Cardiac fibroblast (primary cell): ENCODE measurements at regions not wholly inside any gene's neighbourhood (a gene's known extent, or its start where the extent isn't known, plus 50 kb on each side); places are given as distances from the start of the nearest gene placed in this dataset.

Source experiments
- DNase-seq, 2 donors: peaks; one replicate each; pipeline versions ENCODE4 v3.0.0 to v3.0.0-alpha.2; 2010; ENCODE audit warnings: low read depth in 2 of 2
- H3K4me3 ChIP-seq, 2 donors: replicated peaks in 1 of 2; 1 replicate in 1 of 2; 2 replicates in 1 of 2; pipeline ENCODE4 v1.5.1; 2011; ENCODE audit warnings: low read depth in 2 of 2, low read length in 2 of 2, mild to moderate bottlenecking in 2 of 2, moderate library complexity in 1 of 2
- CTCF ChIP-seq: IDR thresholded peaks from one replicate; pipeline ENCODE4 v1.5.1; 2011; ENCODE audit warnings: low read depth, mild to moderate bottlenecking, low read length, inconsistent platforms

DNA sequence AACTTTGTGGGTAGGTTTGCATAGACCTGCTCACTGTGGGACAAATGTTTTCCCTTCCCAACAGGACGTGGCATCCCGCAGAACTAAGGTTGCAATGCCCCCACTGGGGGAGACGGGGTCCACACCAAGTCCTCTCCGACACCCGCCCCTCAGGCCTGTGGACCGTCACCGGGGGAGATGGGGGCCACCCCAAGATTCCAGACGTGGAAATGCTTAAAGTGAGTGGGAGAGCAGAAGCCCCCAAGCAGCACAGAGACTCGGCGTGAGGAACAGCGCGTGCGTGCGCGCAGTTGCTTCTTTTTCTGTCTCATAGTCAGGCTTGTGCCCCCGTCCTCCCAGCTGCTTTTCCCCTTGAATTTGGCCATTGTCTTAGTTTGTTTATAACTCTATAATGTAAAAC lies 826.3 kb upstream of the SALL3 start:
- no peak overlapping the region for H3K4me3 ChIP-seq
- no peak for DNase-seq
- TF ChIP-seq CTCF, result no peak

DNA sequence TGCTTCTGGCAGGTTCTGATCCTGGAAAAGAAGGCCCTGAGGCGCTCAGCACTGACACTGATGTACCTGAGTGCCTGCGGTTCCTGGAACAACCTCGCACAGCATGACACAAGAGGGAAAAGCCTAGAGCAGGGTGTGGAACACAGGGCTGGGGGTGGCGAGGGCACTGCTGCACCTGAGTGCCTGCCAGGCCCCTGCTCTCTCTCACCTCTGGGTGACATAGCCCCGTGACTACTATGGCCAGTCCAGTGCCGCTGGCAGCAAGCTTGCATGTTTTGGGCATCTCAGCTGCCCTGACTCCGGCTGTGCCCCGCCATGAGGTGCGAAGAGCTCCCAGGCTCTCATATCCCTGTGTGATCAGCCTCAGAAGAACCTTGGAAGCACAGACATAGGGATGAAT lies 825.2 kb upstream of the SALL3 start:
- TF ChIP-seq CTCF, result no peak
- DNase-seq, result no peak
- H3K4me3 ChIP-seq, result no peak overlapping the region

DNA sequence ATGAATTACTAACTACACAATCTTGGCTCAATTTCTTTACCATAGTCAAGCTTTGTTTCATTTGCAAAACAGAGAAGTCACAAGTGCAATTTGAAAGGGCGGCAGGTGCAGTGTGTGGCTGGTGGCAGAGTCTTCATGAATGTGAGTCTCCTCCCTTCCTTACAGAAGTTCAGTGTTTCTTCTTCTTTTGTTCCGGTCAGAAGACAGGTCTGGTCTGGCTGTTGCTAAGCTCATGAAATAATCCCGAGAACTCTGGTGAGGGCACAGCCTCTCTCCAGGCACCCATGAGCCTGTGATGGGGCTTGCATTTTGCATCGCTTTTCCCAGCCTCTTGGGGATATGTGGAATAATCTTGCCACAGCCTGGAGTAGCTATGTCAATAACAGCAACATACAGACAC lies 824.8 kb upstream of the SALL3 start:
- no peak overlapping the region for H3K4me3 ChIP-seq
- TF ChIP-seq CTCF, result no peak
- no peak for DNase-seq

DNA sequence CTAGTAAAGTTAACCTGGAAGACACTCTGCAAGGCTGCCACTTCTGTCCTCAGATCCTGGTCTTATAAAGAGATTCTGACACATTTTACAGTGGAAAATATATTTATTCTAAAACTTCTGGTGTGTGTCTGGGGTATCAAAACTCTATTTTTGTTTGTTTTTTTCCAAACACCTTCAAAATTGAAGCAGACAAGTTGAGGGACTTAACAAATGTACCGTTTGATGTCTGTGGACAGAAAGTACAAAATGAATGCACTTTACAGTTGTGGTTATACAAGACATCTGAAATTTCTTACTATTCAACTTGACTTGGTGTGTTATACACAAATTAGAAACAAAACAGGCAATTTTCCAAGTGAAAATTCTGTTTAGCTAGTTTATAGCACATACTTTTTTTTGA lies 823.2 kb upstream of the SALL3 start:
- no peak for DNase-seq
- no peak overlapping the region for H3K4me3 ChIP-seq
- no peak for TF ChIP-seq CTCF

DNA sequence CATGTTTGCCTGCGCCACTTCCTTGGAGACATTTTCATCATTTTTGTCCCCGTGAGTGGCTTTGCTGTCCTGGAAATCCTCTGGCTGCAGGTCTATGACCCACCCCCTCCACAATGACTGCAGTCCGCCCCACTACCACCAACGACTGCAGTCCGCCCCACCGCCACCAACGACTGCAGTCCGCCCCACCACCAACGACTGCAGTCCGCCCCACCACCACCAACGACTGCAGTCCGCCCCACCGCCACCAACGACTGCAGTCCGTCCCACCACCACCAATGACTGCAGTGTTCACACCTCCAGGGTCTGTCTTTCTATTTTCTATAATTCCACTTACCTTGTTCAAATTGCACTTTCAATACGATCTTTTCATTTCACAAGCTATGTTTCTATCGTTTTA lies 820.7 kb upstream of the SALL3 start:
- no peak overlapping the region for H3K4me3 ChIP-seq
- DNase-seq, result no peak
- TF ChIP-seq CTCF, result no peak

DNA sequence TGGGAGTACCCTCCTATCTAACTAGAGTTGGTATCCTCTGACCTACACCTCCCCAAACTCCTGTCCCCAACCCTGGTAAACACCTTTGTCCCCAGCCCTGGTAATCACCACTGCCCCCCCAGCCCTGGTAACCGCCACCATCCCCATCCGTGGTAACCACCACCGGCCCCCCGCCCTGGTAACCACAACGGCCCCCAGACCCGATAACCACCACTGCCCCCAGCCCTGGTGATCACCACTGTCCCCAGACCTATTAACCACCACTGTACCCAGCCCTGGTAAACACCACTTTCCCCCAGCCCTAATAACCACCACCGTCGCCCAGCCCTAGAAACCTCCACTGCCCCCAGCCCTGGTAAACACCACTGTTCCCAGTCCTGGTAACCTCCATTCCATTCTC lies 820.2 kb upstream of the SALL3 start:
- DNase-seq, result no peak
- TF ChIP-seq CTCF, result no peak
- H3K4me3 ChIP-seq, result no peak overlapping the region

DNA sequence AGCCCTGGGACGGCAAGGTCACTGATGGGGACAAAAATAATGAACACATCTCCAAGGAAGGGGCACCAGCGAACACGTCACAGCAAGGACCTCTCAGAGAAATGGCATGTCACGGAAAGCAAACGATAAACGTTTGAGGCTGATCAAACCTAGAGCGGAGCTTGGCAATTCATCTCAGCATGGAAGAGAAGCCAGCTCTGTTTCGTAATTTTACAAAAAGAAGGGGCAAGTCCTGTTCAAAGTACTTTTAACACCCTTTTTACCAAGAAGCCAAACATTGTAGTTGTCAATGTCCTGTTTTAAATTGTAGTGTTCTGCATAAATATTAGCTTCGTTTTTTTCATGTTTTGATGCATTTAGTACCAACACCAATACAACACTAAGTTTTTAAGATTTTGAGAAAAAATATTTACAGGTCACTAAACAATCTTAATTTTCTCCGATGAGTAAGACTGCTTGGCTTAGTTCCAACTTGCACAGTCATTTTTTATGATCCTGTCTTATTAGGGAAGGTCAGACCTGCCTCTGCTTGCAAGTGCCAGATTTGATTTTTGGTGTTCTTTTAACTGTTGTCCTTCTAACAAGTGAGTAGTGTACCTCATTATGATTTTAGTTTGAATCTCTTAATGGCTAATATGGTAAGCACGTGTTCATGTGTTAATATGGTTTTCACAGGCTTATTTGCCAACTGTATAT lies 818.5 kb upstream of the SALL3 start:
- TF ChIP-seq CTCF, result no peak
- DNase-seq, result peak in 1 of 2 donors; percentile 9
- H3K4me3 ChIP-seq, result no peak overlapping the region
